ENCODE measurements at regions not wholly inside any gene's neighbourhood (a gene's known extent, or its start where the extent isn't known, plus 50 kb on each side); places are given as distances from the start of the nearest gene placed in this dataset.

- WGBS (ENCODE audit: extremely low coverage, insufficient coverage, insufficient read length), result no CpG with 5 or more reads among the region's 1 CpG
- H3K27me3 ChIP-seq (ENCODE audit: insufficient read depth, low read length), result no peaks in the 10 kb centered on the region
- H3K14ac ChIP-seq (ENCODE audit: low read length), result no peak overlapping the region
- H4K91ac ChIP-seq (ENCODE audit: low read depth, low read length), result no peak overlapping the region
- no peak overlapping the region for H3K18ac ChIP-seq (ENCODE audit: low read length)
- H3K4me1 ChIP-seq (ENCODE audit: control insufficient read depth in 1 of 2, insufficient read depth in 2 of 2, low read length in 2 of 2), result no peaks in the 10 kb centered on the region
- H3K36me3 ChIP-seq (ENCODE audit: control insufficient read depth in 1 of 2, insufficient read depth in 2 of 2, low read length in 2 of 2), result no peaks in the 10 kb centered on the region
- no peak overlapping the region for H4K8ac ChIP-seq (ENCODE audit: low read depth, low read length)
- H3K4me3 ChIP-seq (ENCODE audit: low read depth, low read length), result no peak overlapping the region
- no peak overlapping the region for H2AK5ac ChIP-seq (ENCODE audit: low read length)
- no peak overlapping the region for H3K4me2 ChIP-seq (ENCODE audit: low read length)
- no peaks in the 10 kb centered on the region for H3K79me1 ChIP-seq (ENCODE audit: low read length)
- no peak overlapping the region for H3K23ac ChIP-seq (ENCODE audit: low read length)
- H3K79me2 ChIP-seq (ENCODE audit: control insufficient read depth, insufficient read depth, low read length, poor library complexity), result no peaks in the 10 kb centered on the region
- H4K12ac ChIP-seq (ENCODE audit: low read depth, low read length), result no peak overlapping the region
- no peak overlapping the region for H2BK12ac ChIP-seq (ENCODE audit: low read length)
- H3K9me3 ChIP-seq (ENCODE audit: insufficient read depth, low read depth, low read length), result no peaks in the 10 kb centered on the region
- H3K4ac ChIP-seq (ENCODE audit: low read depth, low read length), result no peak overlapping the region
- no peak overlapping the region for H2BK5ac ChIP-seq (ENCODE audit: low read depth, low read length, poor library complexity)
- no peak for DNase-seq
- no peak overlapping the region for H2BK120ac ChIP-seq (ENCODE audit: insufficient read depth, low read length, poor library complexity)
- H2AFZ ChIP-seq (ENCODE audit: insufficient read depth, low read length, poor library complexity), result no peak overlapping the region
- H3K9ac ChIP-seq (ENCODE audit: low read length), result no peak overlapping the region
- no peak overlapping the region for H3K27ac ChIP-seq (ENCODE audit: low read depth, low read length)
These were observed 72.3 kb downstream of the OTX2 start for GRCh38 chr14:56738020-56738419.

GRCh38 chr14:56733396-56733795, 76.9 kb downstream of the OTX2 start:
- Histone ChIP-seq H2BK12ac (ENCODE audit: low read length) (no peak overlapping the region), H3K23ac (ENCODE audit: low read length) (no peak overlapping the region), H3K4me1 (ENCODE audit: control insufficient read depth in 1 of 2, insufficient read depth in 2 of 2, low read length in 2 of 2) (no peaks in the 10 kb centered on the region), H3K79me2 (ENCODE audit: control insufficient read depth, insufficient read depth, low read length, poor library complexity) (no peaks in the 10 kb centered on the region), H3K27ac (ENCODE audit: low read depth, low read length) (no peak overlapping the region), H2BK120ac (ENCODE audit: insufficient read depth, low read length, poor library complexity) (no peak overlapping the region), H3K79me1 (ENCODE audit: low read length) (no peaks in the 10 kb centered on the region), H4K12ac (ENCODE audit: low read depth, low read length) (no peak overlapping the region), H2AK5ac (ENCODE audit: low read length) (no peak overlapping the region), H2BK5ac (ENCODE audit: low read depth, low read length, poor library complexity) (no peak overlapping the region), H3K27me3 (ENCODE audit: insufficient read depth, low read length) (no peaks in the 10 kb centered on the region), H3K9ac (ENCODE audit: low read length) (no peak overlapping the region), H3K18ac (ENCODE audit: low read length) (no peak overlapping the region), H4K8ac (ENCODE audit: low read depth, low read length) (no peak overlapping the region), H4K91ac (ENCODE audit: low read depth, low read length) (no peak overlapping the region), H3K4ac (ENCODE audit: low read depth, low read length) (no peak overlapping the region), H3K9me3 (ENCODE audit: insufficient read depth, low read depth, low read length) (no peaks in the 10 kb centered on the region), H3K14ac (ENCODE audit: low read length) (no peak overlapping the region), H2AFZ (ENCODE audit: insufficient read depth, low read length, poor library complexity) (no peak overlapping the region), H3K36me3 (ENCODE audit: control insufficient read depth in 1 of 2, insufficient read depth in 2 of 2, low read length in 2 of 2) (no peaks in the 10 kb centered on the region), H3K4me2 (ENCODE audit: low read length) (no peak overlapping the region), H3K4me3 (ENCODE audit: low read depth, low read length) (no peak overlapping the region)
- WGBS (ENCODE audit: extremely low coverage, insufficient coverage, insufficient read length), result no CpG with 5 or more reads among the region's 7 CpGs
- no peak for DNase-seq

- Histone ChIP-seq H4K8ac (ENCODE audit: low read depth, low read length) (no peak overlapping the region), H3K79me2 (ENCODE audit: control insufficient read depth, insufficient read depth, low read length, poor library complexity) (no peaks in the 10 kb centered on the region), H3K14ac (ENCODE audit: low read length) (no peak overlapping the region), H2BK12ac (ENCODE audit: low read length) (no peak overlapping the region), H3K9ac (ENCODE audit: low read length) (no peak overlapping the region), H2AFZ (ENCODE audit: insufficient read depth, low read length, poor library complexity) (no peak overlapping the region), H4K91ac (ENCODE audit: low read depth, low read length) (no peak overlapping the region), H3K18ac (ENCODE audit: low read length) (no peak overlapping the region), H3K36me3 (ENCODE audit: control insufficient read depth in 1 of 2, insufficient read depth in 2 of 2, low read length in 2 of 2) (no peaks in the 10 kb centered on the region), H4K12ac (ENCODE audit: low read depth, low read length) (no peak overlapping the region), H3K9me3 (ENCODE audit: insufficient read depth, low read depth, low read length) (no peaks in the 10 kb centered on the region), H2AK5ac (ENCODE audit: low read length) (no peak overlapping the region), H3K4me2 (ENCODE audit: low read length) (no peak overlapping the region), H3K27me3 (ENCODE audit: insufficient read depth, low read length) (no peaks in the 10 kb centered on the region), H2BK120ac (ENCODE audit: insufficient read depth, low read length, poor library complexity) (no peak overlapping the region), H3K4me3 (ENCODE audit: low read depth, low read length) (no peak overlapping the region), H3K23ac (ENCODE audit: low read length) (no peak overlapping the region), H2BK5ac (ENCODE audit: low read depth, low read length, poor library complexity) (no peak overlapping the region), H3K4ac (ENCODE audit: low read depth, low read length) (no peak overlapping the region), H3K79me1 (ENCODE audit: low read length) (no peaks in the 10 kb centered on the region), H3K4me1 (ENCODE audit: control insufficient read depth in 1 of 2, insufficient read depth in 2 of 2, low read length in 2 of 2) (no peaks in the 10 kb centered on the region), H3K27ac (ENCODE audit: low read depth, low read length) (no peak overlapping the region)
- no peak for DNase-seq
- no CpG with 5 or more reads among the region's 4 CpGs for WGBS (ENCODE audit: extremely low coverage, insufficient coverage, insufficient read length)
These were observed 79.1 kb downstream of the OTX2 start for GRCh38 chr14:56731187-56731586.

- Histone ChIP-seq H3K4ac (ENCODE audit: low read depth, low read length) (no peak overlapping the region), H3K9ac (ENCODE audit: low read length) (no peak overlapping the region), H3K4me3 (ENCODE audit: low read depth, low read length) (no peak overlapping the region), H2BK5ac (ENCODE audit: low read depth, low read length, poor library complexity) (no peak overlapping the region), H3K27me3 (ENCODE audit: insufficient read depth, low read length) (no peaks in the 10 kb centered on the region), H3K4me2 (ENCODE audit: low read length) (no peak overlapping the region), H3K18ac (ENCODE audit: low read length) (no peak overlapping the region), H3K4me1 (ENCODE audit: control insufficient read depth in 1 of 2, insufficient read depth in 2 of 2, low read length in 2 of 2) (no peaks in the 10 kb centered on the region), H4K8ac (ENCODE audit: low read depth, low read length) (no peak overlapping the region), H2BK120ac (ENCODE audit: insufficient read depth, low read length, poor library complexity) (no peak overlapping the region), H2AFZ (ENCODE audit: insufficient read depth, low read length, poor library complexity) (no peak overlapping the region), H4K91ac (ENCODE audit: low read depth, low read length) (no peak overlapping the region), H3K79me2 (ENCODE audit: control insufficient read depth, insufficient read depth, low read length, poor library complexity) (no peaks in the 10 kb centered on the region), H4K12ac (ENCODE audit: low read depth, low read length) (no peak overlapping the region), H3K27ac (ENCODE audit: low read depth, low read length) (no peak overlapping the region), H3K23ac (ENCODE audit: low read length) (no peak overlapping the region), H3K9me3 (ENCODE audit: insufficient read depth, low read depth, low read length) (no peaks in the 10 kb centered on the region), H3K36me3 (ENCODE audit: control insufficient read depth in 1 of 2, insufficient read depth in 2 of 2, low read length in 2 of 2) (no peaks in the 10 kb centered on the region), H2BK12ac (ENCODE audit: low read length) (no peak overlapping the region), H2AK5ac (ENCODE audit: low read length) (no peak overlapping the region), H3K14ac (ENCODE audit: low read length) (no peak overlapping the region), H3K79me1 (ENCODE audit: low read length) (no peaks in the 10 kb centered on the region)
- no peak for DNase-seq
- no CpG with 5 or more reads among the region's 17 CpGs for WGBS (ENCODE audit: extremely low coverage, insufficient coverage, insufficient read length)
These were observed 79.6 kb downstream of the OTX2 start for GRCh38 chr14:56730538-56731145.
